Aorta (tissue), 5 donors: ENCODE measurements at regions not wholly inside any gene's neighbourhood (a gene's known extent, or its start where the extent isn't known, plus 50 kb on each side); places are given as distances from the start of the nearest gene placed in this dataset.
"Not testable (repeated sequence)": the region's sequence is repeated elsewhere in the genome, so short reads cannot be mapped to it uniquely, and the experiment has no call there.

Experiments
- ATAC-seq: fragments of 200-7000 bp; cut with Tn5 transposase; one replicate; pipeline ENCODE4 v1.9.1; 2022; ENCODE audit warnings: moderate library complexity; ENCODE audit not compliant: low FRiP score
- DNase-seq, 2 donors: peaks; one replicate each; pipeline ENCODE4 v3.0.0-alpha.2; 2020
- H3K27ac ChIP-seq, 2 donors: one replicate each; pipeline ENCODE4 v1.5.1; 2013; ENCODE audit warnings: low read length in 2 of 2, mild to moderate bottlenecking in 2 of 2, moderate library complexity in 2 of 2, control low read depth in 1 of 2, inconsistent platforms in 1 of 2, low read depth in 1 of 2
- H3K27me3 ChIP-seq, 2 donors: one replicate each; pipeline ENCODE4 v1.6.1; 2013; ENCODE audit warnings: control low read depth in 1 of 2, low read length in 1 of 2, mild to moderate bottlenecking in 1 of 2, moderate library complexity in 1 of 2; ENCODE audit not compliant: insufficient read depth in 2 of 2, control insufficient read depth in 1 of 2
- H3K36me3 ChIP-seq, 2 donors: one replicate each; pipeline ENCODE4 v1.6.1; 2013; ENCODE audit warnings: control low read depth in 1 of 2, low read length in 1 of 2, mild to moderate bottlenecking in 1 of 2; ENCODE audit not compliant: insufficient read depth in 2 of 2, control insufficient read depth in 1 of 2
- H3K4me1 ChIP-seq, 2 donors: one replicate each; pipeline ENCODE4 v1.6.1; 2013; ENCODE audit warnings: low read length in 2 of 2, control low read depth in 1 of 2, mild to moderate bottlenecking in 1 of 2, moderate library complexity in 1 of 2; ENCODE audit not compliant: insufficient read depth in 2 of 2, control insufficient read depth in 1 of 2
- H3K4me3 ChIP-seq, 2 donors: one replicate each; pipeline ENCODE4 v1.5.1; 2013; ENCODE audit warnings: low read length in 2 of 2, control low read depth in 1 of 2, mild to moderate bottlenecking in 1 of 2
- H3K9me3 ChIP-seq: one replicate; pipeline ENCODE4 v1.6.1; 2013; ENCODE audit warnings: mild to moderate bottlenecking, low read length; ENCODE audit not compliant: control insufficient read depth
- WGBS, 2 donors: extraction: QIAGEN DNeasy Blood & Tissue Kit; methylation state at CpG; one replicate each; pipeline ENCODE4 v1.1.7; 2013; 5-methylcytosine and 5-hydroxymethylcytosine counted together
- intact Hi-C, 2 donors: fragments of 100-400 bp; cut with DNase I; formaldehyde crosslinking; loops; one replicate each; pipeline versions ENCODE4 v1.14.2 to v1.15.0; 2022
- donor health status: healthy with polysubstance abuse.
- donor health status: Bipolar disorder and iron deficiency.
- donor health status: DM: no; HTN: no; CAD: no.
- donor health status: DM: no; HTN: no; CAD: no.
- donor health status: DM: yes; HTN: yes; CAD: no.

DNA sequence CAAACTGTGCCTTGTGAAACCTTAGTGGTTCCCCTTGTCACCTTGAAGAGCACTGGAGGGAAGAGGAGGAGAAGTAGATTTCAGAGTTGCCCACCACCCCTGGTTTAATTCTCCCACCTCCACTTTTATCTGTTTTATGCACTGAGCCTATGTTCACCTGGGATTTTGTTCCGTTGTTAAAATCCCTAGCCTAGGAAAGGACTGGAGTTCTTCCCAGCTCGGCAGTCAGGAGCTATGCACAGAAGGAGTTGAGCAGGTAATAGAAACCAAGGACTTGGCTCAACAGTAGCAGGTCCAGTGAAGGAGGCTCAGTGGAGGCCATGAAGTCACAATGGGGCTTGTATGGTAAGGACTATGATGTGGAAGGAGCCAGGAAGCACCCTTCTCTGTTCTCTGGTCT, 182.4 kb upstream of the ADRA1D start:
- Histone ChIP-seq H3K4me1 (no peaks in the 10 kb centered on the region), H3K27me3 (no peaks in the 10 kb centered on the region), H3K4me3 (no peak overlapping the region), H3K36me3 (no peaks in the 10 kb centered on the region), H3K9me3 (no peaks in the 10 kb centered on the region), H3K27ac (no peak overlapping the region)
- no peak for ATAC-seq
- 91 to 95% methylated on average over 2 of the region's 2 CpGs for WGBS, 2 donors
- intact Hi-C loops: no loop called here
- DNase-seq: no peak

DNA sequence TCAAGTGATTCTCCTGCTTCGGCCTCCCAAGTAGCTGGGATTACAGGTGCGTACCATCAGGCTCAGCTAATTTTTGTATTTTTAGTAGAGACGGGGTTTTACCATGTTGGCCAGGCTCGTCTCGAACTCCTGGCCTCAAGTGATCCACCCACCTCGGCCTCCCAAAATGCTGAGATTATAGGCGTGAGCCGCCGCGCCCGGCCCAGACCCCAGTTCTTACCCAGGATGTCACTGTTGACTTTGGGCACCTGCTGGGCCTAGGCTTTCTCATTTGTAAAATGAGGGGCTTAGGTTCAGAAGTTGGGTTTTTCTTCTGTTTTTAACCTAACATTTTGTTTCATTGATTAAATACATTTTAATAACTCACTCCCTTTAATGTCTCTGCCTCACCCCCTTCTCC, 181.7 kb upstream of the ADRA1D start:
- H3K4me3 ChIP-seq, ATAC-seq, H3K27me3 ChIP-seq, H3K9me3 ChIP-seq, H3K27ac ChIP-seq, H3K4me1 ChIP-seq, H3K36me3 ChIP-seq, intact Hi-C loops, DNase-seq: not testable (repeated sequence)
- WGBS, 2 donors: 90 to 93% methylated on average over 11 of the region's 11 CpGs

DNA sequence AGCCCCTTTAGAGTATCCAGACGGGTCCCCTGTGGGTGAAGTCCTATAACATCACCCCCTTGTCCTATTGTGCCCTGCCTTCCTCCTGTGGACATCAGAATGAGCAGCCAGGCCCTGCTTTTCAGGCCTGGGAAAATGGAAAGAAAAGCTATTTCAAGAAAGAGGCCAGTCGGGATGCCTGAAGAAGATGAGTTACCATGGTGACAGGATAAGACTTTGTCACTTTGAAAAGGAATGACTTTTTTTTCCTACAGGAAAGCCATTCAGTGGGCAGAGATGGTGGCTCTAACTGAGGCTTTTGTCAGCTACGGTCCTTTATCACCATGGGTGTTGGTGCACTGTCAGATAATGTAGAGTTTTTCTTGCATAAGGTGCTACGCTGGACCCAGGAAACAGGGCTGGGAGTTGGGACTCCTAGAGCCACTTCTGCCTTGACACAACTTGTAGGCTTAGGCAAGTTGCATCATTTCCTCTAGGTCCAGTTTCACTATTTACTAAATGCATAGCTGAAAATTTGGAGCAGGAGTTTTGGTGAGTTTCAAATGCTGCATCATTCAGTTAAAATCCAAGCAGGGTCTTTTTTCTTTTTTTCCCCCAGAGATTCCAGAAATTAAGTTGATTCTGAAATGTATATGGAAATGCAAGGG, 179.0 kb upstream of the ADRA1D start:
- H3K27me3 ChIP-seq: no peaks in the 10 kb centered on the region
- intact Hi-C loops: loop anchor here in 1 of 2 donors (10.0 kb wide), 1 partner anchor 103 kb away; no protein-coding TSS in a partner anchor
- H3K27ac ChIP-seq: no peak overlapping the region
- DNase-seq: no peak
- H3K4me1 ChIP-seq: peaks cover 0 to 2% of the 10 kb centered on the region in 2 donors
- no peaks in the 10 kb centered on the region for H3K9me3 ChIP-seq
- 85 to 87% methylated on average over 4 of the region's 4 CpGs for WGBS, 2 donors
- no peak overlapping the region for H3K4me3 ChIP-seq
- H3K36me3 ChIP-seq: no peaks in the 10 kb centered on the region
- no peak for ATAC-seq

DNA sequence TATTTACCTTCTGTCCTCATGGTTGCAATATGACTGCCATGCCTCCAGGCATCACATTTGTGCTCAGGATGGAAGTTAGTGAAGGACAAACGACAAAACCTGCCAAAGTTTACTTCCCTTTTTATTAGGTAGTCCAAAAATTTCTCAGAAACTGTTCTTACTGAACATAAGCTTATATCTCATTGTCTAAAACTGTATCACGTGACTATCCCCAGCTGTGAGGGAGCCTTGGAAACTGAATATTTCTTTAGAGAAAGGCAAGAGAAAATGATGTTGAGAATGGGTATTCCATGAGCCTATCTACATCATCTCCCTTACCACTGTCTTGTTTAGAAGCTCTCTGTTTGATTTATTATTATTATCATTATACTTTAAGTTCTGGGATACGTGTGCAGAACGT, 169.1 kb upstream of the ADRA1D start:
- no peaks in the 10 kb centered on the region for H3K4me1 ChIP-seq
- intact Hi-C loops: no loop called here

DNA sequence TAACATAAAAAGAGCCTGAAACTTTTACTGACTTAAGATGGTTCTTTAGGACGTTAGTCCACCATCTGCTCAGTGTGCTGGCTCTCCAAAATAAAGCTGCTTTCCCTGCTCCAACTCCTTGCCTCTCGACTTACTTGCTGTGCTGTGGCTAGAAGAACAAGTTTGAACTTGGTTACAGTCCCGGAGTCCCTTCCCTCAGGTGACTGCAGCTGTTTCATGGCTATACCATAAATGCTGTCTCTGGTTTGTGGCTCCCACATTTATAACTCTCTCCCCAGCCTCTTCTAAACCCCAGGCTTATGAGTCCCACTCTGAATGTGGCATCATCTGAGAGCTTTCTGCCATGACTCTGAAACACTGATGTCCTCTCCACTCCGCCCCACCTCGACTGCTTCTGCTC, 166.2 kb upstream of the ADRA1D start:
- no peak overlapping the region for H3K4me3 ChIP-seq
- no peak for ATAC-seq
- H3K36me3 ChIP-seq: no peaks in the 10 kb centered on the region
- no peaks in the 10 kb centered on the region for H3K9me3 ChIP-seq
- no peaks in the 10 kb centered on the region for H3K4me1 ChIP-seq
- no peak overlapping the region for H3K27ac ChIP-seq
- no peaks in the 10 kb centered on the region for H3K27me3 ChIP-seq
- intact Hi-C loops: no loop called here
- DNase-seq: no peak
- WGBS, 2 donors: 76 to 80% methylated on average over 5 of the region's 5 CpGs

More for the DNA sequence above, 169.1 kb upstream of the ADRA1D start:
- Histone ChIP-seq H3K27me3 (no peaks in the 10 kb centered on the region), H3K4me3 (no peak overlapping the region), H3K27ac (no peak overlapping the region), H3K9me3 (no peaks in the 10 kb centered on the region), H3K36me3 (no peaks in the 10 kb centered on the region)
- DNase-seq (no peak), ATAC-seq (no peak)
- WGBS, 2 donors: 78 to 86% methylated on average over 4 of the region's 4 CpGs

DNA sequence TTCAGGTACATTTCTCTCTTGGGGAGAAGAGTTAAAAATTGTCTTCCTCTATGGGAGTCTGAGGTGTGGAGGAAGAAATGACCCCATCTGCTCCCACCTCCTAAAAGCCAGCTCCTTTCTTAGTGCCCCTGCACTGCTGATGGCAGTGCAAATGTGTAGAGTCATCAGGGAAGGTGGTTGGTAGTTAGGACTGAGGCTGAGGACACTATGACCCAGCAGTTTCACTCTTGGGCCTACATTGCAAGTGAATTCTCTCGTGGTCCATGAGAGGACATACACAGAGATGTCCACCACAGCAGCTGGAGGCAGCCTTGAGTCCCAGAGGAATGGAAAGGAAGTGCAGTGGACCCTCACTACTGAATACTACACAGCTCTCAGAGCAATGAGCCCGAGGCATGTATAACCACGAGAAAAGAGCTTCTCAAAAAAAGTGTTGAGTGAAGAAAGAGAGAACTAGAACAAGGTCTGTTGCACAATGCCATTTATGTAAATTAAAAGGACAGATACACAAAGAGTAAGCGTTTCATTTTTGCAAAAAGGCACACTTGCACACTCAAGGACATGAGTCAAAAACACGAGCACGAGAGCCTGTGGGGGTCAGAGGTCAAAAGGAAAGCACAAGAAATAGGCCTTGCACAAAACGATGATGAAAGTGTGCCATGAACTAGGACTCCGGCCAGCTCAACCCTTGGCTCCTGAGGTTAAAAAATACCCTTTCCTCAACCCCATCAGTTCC, 164.4 kb upstream of the ADRA1D start:
- no peak overlapping the region for H3K27ac ChIP-seq
- no peaks in the 10 kb centered on the region for H3K27me3 ChIP-seq
- no peak overlapping the region for H3K4me3 ChIP-seq
- ATAC-seq: no peak
- intact Hi-C loops: no loop called here
- H3K4me1 ChIP-seq: no peaks in the 10 kb centered on the region
- no peaks in the 10 kb centered on the region for H3K9me3 ChIP-seq
- 79 to 82% methylated on average over 8 of the region's 8 CpGs for WGBS, 2 donors
- no peak for DNase-seq
- no peaks in the 10 kb centered on the region for H3K36me3 ChIP-seq

DNA sequence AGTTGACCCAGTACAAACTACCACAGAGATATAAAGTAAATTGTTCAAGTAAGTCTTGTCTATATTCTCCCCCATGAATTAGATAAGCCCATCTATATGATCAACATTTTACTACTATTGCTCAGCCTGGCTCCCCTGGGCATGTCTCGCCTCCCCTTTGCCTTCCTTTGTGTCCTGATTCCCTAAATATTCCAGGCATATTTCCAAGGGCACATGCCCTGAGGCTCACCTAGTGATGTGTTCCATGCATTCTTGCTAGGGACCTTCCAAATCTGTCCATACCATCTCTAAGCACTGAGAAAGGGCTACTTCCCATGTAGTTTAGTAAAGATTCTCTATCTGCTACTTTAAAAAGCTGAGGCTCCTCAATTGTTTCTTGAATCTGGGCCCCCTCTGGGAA, 163.1 kb upstream of the ADRA1D start:
- DNase-seq (no peak), ATAC-seq (no peak)
- no peak overlapping the region for H3K4me3 ChIP-seq
- no peak overlapping the region for H3K27ac ChIP-seq
- intact Hi-C loops: no loop called here
- H3K9me3 ChIP-seq: no peaks in the 10 kb centered on the region
- no peaks in the 10 kb centered on the region for H3K27me3 ChIP-seq
- WGBS, 2 donors: 83 to 100% methylated on average over 1 of the region's 1 CpG
- H3K4me1 ChIP-seq: no peaks in the 10 kb centered on the region
- H3K36me3 ChIP-seq: no peaks in the 10 kb centered on the region

DNA sequence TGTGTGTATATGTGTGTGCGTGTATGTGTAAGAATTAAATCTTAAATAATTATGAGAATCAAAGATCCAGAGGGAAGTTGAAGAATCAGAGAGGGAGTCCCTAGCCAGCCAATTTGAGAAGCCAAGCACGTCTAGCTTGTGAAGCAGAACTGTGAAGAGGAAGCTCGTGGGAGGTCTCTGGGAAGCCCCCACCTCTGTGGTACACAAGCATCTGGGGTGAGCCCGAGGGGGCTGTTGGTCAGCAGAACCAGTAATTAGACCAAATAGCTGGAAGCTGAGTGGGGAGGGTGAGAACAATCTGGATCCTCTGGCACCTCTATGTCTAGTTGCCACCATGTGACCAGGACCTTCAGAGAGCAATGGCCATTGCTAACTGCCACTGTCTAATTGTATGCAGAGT, 162.7 kb upstream of the ADRA1D start:
- Histone ChIP-seq H3K4me1 (no peaks in the 10 kb centered on the region), H3K9me3 (no peaks in the 10 kb centered on the region), H3K27me3 (no peaks in the 10 kb centered on the region), H3K27ac (no peak overlapping the region), H3K4me3 (no peak overlapping the region), H3K36me3 (no peaks in the 10 kb centered on the region)
- no peak for DNase-seq
- intact Hi-C loops: no loop called here
- 90 to 93% methylated on average over 4 of the region's 4 CpGs for WGBS, 2 donors
- no peak for ATAC-seq

DNA sequence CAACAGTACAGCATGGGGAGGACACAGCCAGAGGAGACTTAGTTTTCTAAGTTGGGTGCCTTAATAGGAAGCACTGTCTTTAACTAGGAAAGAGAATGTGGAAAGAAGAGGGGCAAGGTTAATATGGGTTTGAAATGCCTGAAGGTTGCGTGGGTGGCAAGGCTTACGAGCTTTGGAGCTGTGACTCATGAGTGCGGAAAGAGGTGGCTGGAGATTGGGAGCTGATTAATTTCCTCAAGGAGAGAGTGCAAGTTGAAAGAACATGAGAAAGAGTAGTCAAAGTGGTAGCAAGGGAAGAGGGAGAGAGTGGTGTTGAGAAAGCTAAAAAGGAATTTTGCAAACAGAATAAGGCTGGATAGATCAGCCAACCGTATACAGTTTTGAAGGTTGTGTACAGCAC, 157.5 kb upstream of the ADRA1D start:
- Histone ChIP-seq H3K4me1 (no peaks in the 10 kb centered on the region), H3K36me3 (no peaks in the 10 kb centered on the region), H3K9me3 (peaks cover 1% of the 10 kb centered on the region), H3K27ac (no peak overlapping the region), H3K4me3 (no peak overlapping the region), H3K27me3 (no peaks in the 10 kb centered on the region)
- WGBS, 2 donors: 61 to 67% methylated on average over 4 of the region's 4 CpGs
- DNase-seq (no peak), ATAC-seq (no peak)
- intact Hi-C loops: no loop called here
